COLO668 (cell line): ENCODE measurements at regions not wholly inside any gene's neighbourhood (a gene's known extent, or its start where the extent isn't known, plus 50 kb on each side); places are given as distances from the start of the nearest gene placed in this dataset.

Experiments
- DNase-seq: peaks from one replicate; lab custom pipeline; 2025; ENCODE audit not compliant: unreplicated experiment; lab: John Stamatoyannopoulos, UW

GRCh38 chr15:96720251-96720650 lies 389.8 kb downstream of the NR2F2 start:
- DNase-seq = no peak

DNA sequence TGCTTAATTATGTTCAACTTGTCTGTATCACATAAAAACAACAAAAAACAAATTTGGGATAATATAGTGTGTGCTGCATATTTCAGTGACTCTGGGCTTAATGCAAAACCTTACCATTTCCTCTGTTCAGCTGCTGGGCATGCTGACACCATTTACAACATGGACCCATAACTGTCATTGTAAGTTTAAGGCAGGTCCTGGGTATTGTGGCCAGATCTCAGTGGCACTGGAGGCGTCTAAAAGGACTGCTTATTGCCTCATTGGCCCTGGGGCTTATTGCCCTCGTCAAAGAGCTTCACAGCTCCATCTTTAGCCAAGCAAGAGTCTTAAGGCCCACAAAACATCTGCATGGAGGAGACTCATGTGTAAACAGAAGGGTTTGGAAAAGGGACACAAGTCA lies 390.2 kb downstream of the NR2F2 start:
- DNase-seq = no peak

- no peak for DNase-seq
These were observed 398.1 kb downstream of the NR2F2 start for GRCh38 chr15:96728591-96728990.

DNA sequence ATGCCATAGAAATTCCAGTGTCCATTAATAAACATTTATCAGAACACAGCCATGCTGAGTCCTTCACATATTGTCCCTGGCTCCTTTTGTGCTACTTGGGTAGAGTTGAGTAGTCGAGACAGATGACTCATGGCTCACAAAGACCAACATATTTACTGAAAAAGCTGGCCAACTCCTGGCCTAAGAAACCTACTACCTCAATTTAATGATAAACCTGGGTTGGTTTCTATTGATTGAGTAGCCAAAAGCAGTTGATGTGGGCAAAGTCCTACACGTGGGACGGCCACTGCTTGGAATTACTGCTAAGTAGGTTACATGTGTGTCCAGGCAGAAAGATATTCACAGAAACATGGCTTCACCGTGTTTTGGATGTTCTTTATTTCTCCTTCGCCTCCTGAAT lies 402.2 kb downstream of the NR2F2 start:
- DNase-seq = no peak

- no peak for DNase-seq
These were observed 403.2 kb downstream of the NR2F2 start for GRCh38 chr15:96733721-96734120.

GRCh38 chr15:96735632-96736240 lies 405.2 kb downstream of the NR2F2 start:
- no peak for DNase-seq

- DNase-seq = no peak
These were observed 405.9 kb downstream of the NR2F2 start for GRCh38 chr15:96736384-96736783.

DNA sequence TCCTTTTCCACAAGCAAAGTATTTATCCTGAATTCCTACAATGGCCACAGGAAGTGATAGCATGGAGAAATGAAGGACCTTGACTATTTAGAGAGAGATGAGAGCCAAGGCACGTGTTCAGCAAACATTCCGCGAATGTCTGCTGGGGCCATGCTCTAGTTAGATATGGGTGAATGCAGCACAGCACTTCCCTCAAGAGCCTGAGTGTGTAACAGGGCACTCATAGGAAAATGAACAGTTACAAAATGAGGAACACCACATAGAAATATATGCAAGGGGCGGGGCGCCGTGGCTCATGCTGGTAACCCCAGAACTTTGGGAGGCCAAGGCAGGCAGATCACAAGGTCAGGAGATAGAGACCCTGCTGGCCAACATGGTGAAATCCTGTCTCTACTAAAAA lies 406.9 kb downstream of the NR2F2 start:
- no peak for DNase-seq

- no peak for DNase-seq
These were observed 416.2 kb downstream of the NR2F2 start for GRCh38 chr15:96746665-96747064.

GRCh38 chr15:96747291-96747690 lies 416.8 kb downstream of the NR2F2 start:
- no peak for DNase-seq

GRCh38 chr15:96750361-96750760 lies 419.9 kb downstream of the NR2F2 start:
- DNase-seq = no peak

- no peak for DNase-seq
These were observed 425.6 kb downstream of the NR2F2 start for GRCh38 chr15:96756146-96756545.

DNA sequence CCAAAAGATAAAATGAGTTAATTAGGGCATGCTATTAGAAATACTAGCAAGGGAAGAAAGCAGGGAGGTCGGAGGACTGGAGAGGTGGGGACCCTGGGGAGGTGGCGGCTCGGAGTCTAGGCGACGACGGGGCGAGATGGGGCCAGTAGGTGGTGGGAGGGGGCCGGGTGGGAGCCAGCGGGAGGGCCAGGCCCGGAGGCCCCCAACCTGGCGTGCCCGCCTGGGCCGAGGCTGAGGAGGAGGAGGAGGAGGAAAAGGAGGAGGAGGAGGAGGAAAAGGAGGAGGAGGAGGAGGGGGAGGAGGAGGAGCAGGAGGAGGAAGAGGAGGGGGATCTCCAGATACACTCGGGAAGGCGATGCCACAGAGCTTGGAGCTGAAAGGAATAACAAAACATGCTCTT lies 426.2 kb downstream of the NR2F2 start:
- DNase-seq = no peak

GRCh38 chr15:96762566-96762965 lies 432.1 kb downstream of the NR2F2 start:
- no peak for DNase-seq

- no peak for DNase-seq
These were observed 434.0 kb downstream of the NR2F2 start for GRCh38 chr15:96764501-96764900.

- no peak for DNase-seq
These were observed 434.4 kb downstream of the NR2F2 start for GRCh38 chr15:96764946-96765345.

DNA sequence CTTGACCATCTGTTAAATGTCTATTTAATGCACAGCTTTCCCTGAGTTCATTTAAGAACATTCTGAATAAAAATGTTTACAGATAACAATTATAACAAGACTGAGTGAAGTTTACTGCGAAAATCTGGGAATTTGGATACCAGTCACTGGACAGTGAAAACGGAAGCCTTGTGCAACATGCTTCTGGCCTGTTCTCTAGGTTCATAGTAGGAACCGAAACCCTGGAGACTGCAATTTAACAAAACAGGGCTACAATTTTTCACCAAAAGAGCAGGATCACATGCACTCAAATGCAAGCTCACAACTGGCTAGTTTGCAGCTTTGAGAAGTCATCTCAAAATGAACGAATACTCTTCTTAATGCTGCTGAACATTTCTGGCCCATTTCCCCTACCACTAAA lies 435.9 kb downstream of the NR2F2 start:
- no peak for DNase-seq

DNA sequence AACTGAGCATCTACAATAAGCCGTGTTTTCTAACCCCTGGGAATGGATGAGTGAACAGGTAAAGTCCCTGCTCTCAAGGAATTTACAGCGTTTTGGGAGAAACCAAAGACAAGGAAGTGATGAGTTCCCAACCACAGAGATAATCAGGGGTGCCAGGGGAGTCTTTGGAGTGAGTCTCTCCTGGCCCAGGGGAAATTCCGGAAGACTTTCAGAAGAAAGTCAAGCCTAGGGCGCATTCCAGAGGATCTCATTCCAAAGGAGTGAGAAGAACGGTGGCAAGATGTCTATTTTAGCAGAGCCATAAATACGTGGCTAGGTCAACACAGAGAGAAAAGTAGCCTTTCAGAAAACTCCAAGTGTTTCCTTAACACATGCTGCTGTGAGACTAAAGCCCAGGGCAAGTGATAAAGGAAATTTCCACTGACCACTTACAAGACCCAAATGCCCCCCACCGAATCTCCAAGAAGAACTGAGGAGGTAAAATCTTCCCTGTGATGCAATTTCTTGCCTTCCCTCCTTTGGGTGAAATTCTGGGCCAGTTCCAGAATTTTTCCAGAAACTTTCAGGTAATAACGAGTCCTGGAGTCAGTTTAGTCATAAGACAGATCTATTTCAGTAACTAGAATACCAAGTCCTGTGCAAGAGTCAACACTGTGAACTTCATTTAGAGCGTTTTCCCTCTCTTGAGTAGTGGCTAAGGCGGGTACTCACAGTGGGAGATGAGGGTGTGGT lies 437.4 kb downstream of the NR2F2 start:
- DNase-seq = no peak

DNA sequence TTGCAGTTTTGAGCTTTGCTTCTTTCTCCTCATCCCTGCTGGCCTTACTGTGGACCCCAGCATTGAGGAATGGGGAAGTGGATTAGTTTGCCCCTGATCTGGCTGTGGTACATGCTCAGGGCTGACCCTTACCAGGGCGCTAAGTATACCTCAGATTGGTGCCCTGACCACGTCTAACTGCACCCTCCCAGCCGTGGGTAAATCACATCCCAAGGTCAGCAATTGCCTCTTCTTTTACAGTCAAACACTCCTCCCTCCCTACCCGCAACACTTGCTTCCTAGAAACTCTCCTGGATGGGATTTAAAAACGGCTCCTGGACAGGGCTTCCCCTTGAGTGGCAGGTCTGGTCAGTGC lies 437.9 kb downstream of the NR2F2 start:
- no peak for DNase-seq

- DNase-seq = no peak
These were observed 440.5 kb downstream of the NR2F2 start for GRCh38 chr15:96771035-96771434.

DNA sequence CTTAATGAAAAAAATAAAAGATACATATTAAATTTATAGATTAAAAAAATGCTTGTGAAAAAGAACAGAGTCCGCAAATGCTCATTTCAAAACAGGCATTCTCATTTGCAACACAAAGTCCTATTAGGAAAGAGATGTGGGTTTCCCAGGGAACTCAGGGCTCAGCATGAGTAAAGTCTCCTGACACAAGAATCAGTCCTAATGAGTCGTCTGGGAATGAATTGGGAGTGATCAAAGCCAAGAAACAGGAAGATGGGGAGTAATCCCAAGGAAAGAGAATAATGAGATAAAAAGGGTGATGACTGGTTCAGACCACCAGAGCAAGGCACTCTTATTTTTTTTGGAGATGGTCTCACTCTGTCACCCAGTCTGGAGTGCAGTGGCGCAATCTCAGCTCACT lies 443.7 kb downstream of the NR2F2 start:
- DNase-seq = no peak

DNA sequence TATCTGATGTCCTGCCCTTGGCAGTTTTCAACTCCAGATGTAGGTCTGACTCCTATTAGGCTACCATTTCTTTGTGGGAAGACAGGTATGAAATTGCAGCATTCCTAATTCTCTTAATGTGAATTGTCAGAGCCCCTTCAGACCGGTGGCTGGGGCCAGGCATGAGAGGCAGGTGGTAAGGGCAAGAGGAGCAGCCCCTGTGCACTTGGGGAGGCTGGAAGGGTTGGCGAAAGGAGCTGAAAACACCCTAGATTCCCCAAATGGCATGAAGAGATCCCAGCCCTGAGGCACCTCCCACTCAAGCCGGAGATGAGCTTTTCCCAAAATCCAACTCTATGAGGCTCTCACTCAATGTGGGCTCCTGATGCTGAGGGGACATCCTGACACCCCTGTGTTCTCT lies 453.2 kb downstream of the NR2F2 start:
- DNase-seq = no peak

DNA sequence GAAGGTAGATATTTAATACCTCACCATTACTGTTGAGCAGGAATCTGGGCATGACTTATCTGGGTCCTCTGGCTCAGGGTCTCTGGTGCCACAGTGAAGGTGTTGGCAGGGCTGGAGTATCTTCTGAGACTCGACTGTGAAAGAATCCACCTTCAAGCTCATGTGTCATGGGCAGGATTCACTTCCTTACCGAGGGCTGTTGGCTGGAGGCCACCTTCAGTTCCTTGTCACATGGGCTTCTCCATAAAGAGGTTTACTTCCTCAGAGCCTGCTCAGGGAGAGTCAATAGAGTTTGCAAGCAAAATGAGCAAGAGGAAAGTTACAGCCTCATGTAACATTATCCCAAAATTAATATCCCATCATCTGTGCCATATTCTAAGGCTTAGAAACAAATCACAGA lies 459.5 kb downstream of the NR2F2 start:
- no peak for DNase-seq
